ENCODE measurements at regions not wholly inside any gene's neighbourhood (a gene's known extent, or its start where the extent isn't known, plus 50 kb on each side); places are given as distances from the start of the nearest gene placed in this dataset.

DNA sequence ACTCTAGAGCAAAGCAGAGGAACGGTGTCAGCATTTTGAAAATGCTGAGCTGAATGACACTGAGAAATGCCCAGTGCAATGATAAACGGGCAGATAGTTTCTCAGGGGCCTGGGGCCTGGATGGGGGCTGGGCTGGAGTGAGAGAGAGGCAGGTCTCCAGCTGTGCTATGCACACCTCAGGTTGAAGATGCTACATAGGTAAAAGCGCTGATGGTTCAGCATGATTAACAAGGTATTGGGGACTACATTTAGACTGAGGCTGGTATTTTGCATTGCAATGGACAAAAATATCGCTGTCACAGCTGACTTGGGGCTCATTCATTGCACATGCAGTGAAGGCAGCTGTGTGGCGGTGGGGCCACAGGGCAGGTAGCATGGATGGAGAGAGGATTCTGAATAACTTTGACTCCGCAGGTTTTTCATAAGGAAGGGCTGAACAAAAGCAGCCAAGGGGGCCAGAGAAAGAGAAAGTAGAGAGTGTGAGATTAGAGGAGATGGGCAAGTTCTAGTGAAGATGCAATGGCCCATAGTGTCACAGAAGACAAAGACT is 290.8 kb upstream of the ZNF32 start:
- TF ChIP-seq, protein P1, sequence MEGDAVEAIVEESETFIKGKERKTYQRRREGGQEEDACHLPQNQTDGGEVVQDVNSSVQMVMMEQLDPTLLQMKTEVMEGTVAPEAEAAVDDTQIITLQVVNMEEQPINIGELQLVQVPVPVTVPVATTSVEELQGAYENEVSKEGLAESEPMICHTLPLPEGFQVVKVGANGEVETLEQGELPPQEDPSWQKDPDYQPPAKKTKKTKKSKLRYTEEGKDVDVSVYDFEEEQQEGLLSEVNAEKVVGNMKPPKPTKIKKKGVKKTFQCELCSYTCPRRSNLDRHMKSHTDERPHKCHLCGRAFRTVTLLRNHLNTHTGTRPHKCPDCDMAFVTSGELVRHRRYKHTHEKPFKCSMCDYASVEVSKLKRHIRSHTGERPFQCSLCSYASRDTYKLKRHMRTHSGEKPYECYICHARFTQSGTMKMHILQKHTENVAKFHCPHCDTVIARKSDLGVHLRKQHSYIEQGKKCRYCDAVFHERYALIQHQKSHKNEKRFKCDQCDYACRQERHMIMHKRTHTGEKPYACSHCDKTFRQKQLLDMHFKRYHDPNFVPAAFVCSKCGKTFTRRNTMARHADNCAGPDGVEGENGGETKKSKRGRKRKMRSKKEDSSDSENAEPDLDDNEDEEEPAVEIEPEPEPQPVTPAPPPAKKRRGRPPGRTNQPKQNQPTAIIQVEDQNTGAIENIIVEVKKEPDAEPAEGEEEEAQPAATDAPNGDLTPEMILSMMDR (IDR thresholded peaks at IDR 0.05; ENCODE audit: insufficient read depth, low read depth, low read length, missing control alignments): no peak
- H3K4me3 ChIP-seq (ENCODE audit: low read length): no peak overlapping the region
- DNase-seq (ENCODE audit: low read depth): no peak

DNA sequence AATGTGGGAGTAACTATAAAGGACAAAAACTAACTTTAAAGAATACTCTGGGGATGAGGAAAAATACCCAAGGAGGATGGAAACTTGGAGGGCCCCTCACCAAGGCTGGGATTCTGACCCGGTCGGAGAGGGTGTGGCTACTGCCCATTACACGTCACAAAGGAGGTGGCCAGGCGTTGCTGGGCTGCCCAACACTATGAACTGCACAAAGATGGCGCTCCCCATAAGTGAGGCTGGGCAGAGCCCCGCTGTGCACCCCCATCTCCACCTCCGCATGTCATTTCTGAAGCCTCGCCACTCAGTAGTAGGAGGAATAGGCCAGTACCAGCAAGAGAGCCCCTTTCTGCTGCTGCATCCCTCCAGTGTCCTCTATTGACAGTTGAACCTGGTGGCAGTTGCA is 290.1 kb upstream of the ZNF32 start:
- TF ChIP-seq, protein P1 (IDR thresholded peaks at IDR 0.05; ENCODE audit: insufficient read depth, low read depth, low read length, missing control alignments): no peak
- H3K4me3 ChIP-seq (ENCODE audit: low read length): no peak overlapping the region
- no peak for DNase-seq (ENCODE audit: low read depth)

DNA sequence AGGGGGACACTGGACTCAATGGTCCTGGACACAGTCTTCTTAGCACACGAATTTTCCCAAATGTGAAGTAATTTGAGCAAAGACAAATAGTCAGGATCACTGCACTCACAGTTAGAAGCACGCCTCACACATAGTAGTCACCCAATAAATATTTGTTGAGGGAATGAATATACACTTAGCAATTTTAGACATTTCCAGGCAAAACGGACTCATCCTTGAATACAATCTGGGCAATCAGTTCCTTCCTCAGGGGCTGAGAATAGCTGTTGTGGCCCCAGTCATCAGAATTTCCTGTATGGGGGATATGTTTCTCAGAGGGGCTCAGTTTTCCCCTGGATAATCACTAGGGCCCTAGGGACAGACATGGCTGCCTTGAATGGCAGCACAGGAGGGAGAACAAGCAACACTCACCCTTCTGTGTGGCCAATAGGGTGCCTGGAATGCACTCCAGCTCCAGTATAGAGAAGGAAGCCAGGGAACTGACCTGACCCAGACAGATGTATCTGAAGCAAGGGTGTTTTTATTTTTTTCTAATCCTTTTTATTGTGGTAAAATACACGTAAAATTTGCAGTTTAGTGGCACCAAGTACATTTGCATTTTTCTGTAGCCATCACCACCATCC is 282.7 kb upstream of the ZNF32 start:
- H3K4me3 ChIP-seq (ENCODE audit: low read length): no peak overlapping the region
- TF ChIP-seq, protein P1 (IDR thresholded peaks at IDR 0.05; ENCODE audit: insufficient read depth, low read depth, low read length, missing control alignments): no peak
- DNase-seq (ENCODE audit: low read depth): no peak

DNA sequence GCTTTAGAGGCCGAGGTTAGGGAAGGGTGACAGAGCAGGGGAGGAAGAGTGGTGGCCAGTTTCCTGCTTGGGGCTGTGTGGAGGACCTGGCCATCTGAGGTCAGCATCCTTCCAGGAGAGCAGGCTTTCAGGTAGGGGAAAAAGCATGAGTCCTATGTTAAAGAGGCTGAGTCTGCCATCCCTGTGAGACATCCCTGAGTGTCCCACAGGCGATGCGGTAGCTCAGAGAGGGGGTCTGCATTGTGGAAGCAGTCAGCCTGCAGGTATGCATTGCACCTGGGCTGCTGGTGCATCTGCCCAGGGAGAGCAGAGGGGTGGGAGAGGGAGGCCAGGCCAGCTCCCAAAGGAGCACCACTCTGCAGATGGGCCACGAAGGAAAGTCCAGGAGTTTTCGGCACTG is 282.1 kb upstream of the ZNF32 start:
- TF ChIP-seq, protein P1 (IDR thresholded peaks at IDR 0.05; ENCODE audit: insufficient read depth, low read depth, low read length, missing control alignments): no peak
- no peak overlapping the region for H3K4me3 ChIP-seq (ENCODE audit: low read length)
- no peak for DNase-seq (ENCODE audit: low read depth)

DNA sequence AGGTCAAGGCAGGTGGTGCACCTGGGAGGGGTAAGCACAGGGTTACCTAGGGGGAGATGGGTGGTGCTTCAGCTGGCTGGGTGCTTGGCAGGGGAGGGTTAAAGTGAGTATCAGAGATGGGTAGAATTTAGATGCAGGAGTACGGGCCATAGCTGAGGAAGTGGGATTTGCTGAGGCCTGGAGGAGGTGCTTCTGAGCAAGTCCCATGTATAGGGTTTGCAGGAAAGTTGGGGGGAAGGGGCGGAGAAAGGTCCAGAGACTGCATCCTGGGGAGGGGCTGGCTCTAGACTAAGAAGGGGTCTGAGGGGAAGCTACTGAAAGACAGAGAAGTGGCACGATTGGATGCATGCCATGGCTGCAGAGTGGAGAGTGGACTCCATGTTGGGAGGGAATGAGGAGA is 281.6 kb upstream of the ZNF32 start:
- TF ChIP-seq, protein P1 (IDR thresholded peaks at IDR 0.05; ENCODE audit: insufficient read depth, low read depth, low read length, missing control alignments): no peak
- H3K4me3 ChIP-seq (ENCODE audit: low read length): no peak overlapping the region
- DNase-seq (ENCODE audit: low read depth): no peak

DNA sequence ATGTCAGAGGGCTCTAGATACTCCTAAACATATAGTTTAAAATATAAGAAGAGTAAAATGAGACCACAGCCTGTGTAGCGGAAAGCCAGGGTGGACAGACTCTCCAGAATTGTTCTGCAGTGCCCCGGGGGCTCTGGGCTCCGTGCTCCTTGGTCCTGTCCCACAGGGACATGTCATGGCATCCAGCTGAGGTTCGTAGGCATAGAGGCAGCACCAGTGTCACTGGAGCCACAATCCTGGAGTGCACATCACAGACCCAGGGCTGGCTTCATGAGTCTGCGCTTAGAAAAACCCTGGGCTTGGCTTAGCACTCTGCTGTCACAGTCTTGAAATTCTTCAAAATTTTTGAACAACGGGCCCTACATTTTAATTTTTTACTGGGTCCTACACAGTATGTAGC is 280.4 kb upstream of the ZNF32 start:
- DNase-seq (ENCODE audit: low read depth): no peak
- no peak overlapping the region for H3K4me3 ChIP-seq (ENCODE audit: low read length)
- TF ChIP-seq, protein P1 (IDR thresholded peaks at IDR 0.05; ENCODE audit: insufficient read depth, low read depth, low read length, missing control alignments): no peak

DNA sequence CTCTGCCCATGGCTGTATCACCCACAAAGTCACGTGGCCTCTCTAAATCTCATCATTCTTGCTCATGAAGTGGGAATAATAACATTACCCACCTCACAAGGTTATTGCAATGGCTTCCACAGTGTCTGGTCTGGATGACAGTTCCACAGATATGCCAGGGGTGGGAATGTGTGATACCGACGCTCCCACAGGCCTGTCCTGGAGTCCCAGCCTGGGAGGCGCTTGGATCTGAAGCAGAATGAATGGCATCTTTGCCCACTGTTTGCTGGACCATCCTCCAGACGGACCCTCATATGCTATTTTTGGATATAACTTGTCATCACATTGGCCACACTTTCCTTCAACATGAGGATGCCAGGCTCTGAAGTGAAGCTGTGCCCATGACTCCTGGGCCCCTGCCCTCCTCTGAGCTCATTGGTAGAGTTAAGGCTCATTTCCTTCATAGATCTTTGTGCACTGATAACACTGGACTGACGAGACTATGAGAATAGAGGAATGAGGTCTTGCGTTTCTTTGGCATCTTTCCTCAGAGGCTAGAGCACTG is 279.8 kb upstream of the ZNF32 start:
- DNase-seq (ENCODE audit: low read depth): no peak
- no peak overlapping the region for H3K4me3 ChIP-seq (ENCODE audit: low read length)
- TF ChIP-seq, protein P1 (IDR thresholded peaks at IDR 0.05; ENCODE audit: insufficient read depth, low read depth, low read length, missing control alignments): no peak

Data from epithelial cell of esophagus (primary cell).